C4-2B (cell line): ENCODE measurements at regions not wholly inside any gene's neighbourhood (a gene's known extent, or its start where the extent isn't known, plus 50 kb on each side); places are given as distances from the start of the nearest gene placed in this dataset.

Source experiments
- ZFX ChIP-seq: fragments of 450-650 bp; IDR thresholded peaks from 2 replicates; pipeline ENCODE4 v1.6.1; 2017
- TF ChIP-seq, protein P1 (sequence below): fragments of 450-650 bp; conservative IDR thresholded peaks from 2 replicates; pipeline ENCODE4 v1.5.1; 2017; ENCODE audit warnings: mild to moderate bottlenecking

DNA sequence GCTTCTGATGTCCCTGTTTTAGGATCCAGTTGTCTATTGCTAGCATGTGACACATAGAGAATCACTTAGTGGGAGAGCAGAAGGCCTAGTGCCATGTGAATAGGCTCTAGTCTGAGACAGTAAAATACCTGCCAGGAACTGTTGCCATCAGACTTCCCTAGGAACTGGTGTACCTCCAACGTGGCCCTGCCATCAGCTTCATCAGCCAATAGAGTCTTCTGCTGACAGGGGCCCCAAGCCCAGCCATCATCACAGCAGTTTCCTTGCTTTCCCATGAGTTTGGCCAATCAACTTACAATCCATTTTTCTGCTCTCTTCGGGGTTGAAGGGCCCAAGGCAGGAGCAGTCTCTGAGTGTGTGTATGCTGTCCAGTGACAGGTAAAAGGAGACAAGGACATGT lies 128.4 kb upstream of the ADRA1B start:
- TF ChIP-seq, protein P1, sequence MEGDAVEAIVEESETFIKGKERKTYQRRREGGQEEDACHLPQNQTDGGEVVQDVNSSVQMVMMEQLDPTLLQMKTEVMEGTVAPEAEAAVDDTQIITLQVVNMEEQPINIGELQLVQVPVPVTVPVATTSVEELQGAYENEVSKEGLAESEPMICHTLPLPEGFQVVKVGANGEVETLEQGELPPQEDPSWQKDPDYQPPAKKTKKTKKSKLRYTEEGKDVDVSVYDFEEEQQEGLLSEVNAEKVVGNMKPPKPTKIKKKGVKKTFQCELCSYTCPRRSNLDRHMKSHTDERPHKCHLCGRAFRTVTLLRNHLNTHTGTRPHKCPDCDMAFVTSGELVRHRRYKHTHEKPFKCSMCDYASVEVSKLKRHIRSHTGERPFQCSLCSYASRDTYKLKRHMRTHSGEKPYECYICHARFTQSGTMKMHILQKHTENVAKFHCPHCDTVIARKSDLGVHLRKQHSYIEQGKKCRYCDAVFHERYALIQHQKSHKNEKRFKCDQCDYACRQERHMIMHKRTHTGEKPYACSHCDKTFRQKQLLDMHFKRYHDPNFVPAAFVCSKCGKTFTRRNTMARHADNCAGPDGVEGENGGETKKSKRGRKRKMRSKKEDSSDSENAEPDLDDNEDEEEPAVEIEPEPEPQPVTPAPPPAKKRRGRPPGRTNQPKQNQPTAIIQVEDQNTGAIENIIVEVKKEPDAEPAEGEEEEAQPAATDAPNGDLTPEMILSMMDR, result no peak
- TF ChIP-seq ZFX, result no peak
